PC-9 (cell line): ENCODE measurements at regions not wholly inside any gene's neighbourhood (a gene's known extent, or its start where the extent isn't known, plus 50 kb on each side); places are given as distances from the start of the nearest gene placed in this dataset.

Source experiments
- CTCF ChIP-seq: fragments of 200-600 bp; sonication (generic); conservative IDR thresholded peaks from 2 replicates; pipeline ENCODE4 v1.6.1; 2017; ENCODE audit warnings: mixed run types, antibody characterized with exemption, mild to moderate bottlenecking, moderate library complexity
- EZH2 ChIP-seq: fragments of 200-600 bp; sonication (generic); IDR thresholded peaks from 2 replicates; pipeline ENCODE4 v1.8.0; 2017; ENCODE audit warnings: antibody characterized with exemption, low read depth

- TF ChIP-seq CTCF (no peak), EZH2 (no peak)
These were observed 231.3 kb upstream of the AMIGO2 start for GRCh38 chr12:47311010-47311409.
